OCI-LY7 (cell line): ENCODE measurements at regions not wholly inside any gene's neighbourhood (a gene's known extent, or its start where the extent isn't known, plus 50 kb on each side); places are given as distances from the start of the nearest gene placed in this dataset.

ENCODE experiments used
- EZH2phosphoT487 ChIP-seq: fragments of 200-600 bp; sonication (generic); IDR thresholded peaks from 2 replicates; pipeline ENCODE4 v1.6.1; 2018; ENCODE audit warnings: low read depth, borderline replicate concordance, mild to moderate bottlenecking, mixed run types, antibody characterized with exemption, low read length, moderate library complexity, mixed read lengths
- TF ChIP-seq, protein P1 (sequence below): fragments of 200-600 bp; sonication (generic); conservative IDR thresholded peaks from 2 replicates; pipeline ENCODE4 v1.5.1; 2014; ENCODE audit warnings: mild to moderate bottlenecking, antibody characterized with exemption, low read length, moderate library complexity, mixed read lengths

DNA sequence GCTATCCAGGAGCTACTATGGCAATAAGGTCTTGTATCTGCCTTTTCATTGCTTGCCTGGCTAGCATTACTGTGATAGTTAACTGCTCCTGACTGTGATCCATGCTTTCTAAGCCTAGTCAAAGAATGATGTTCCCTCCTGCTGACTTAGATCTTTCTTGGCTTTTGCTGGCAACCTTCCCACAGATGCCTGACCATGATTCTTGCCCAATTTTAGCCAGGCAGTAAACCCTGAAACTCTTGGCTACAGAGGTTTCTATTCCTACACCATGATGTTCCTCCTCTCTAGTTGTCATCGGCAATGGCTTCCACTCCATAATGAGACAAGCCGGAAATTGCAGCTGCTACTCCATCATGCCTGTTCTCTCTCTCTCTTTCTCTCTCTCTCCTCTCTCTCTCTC is 238.1 kb downstream of the HAO1 start:
- TF ChIP-seq, protein P1, sequence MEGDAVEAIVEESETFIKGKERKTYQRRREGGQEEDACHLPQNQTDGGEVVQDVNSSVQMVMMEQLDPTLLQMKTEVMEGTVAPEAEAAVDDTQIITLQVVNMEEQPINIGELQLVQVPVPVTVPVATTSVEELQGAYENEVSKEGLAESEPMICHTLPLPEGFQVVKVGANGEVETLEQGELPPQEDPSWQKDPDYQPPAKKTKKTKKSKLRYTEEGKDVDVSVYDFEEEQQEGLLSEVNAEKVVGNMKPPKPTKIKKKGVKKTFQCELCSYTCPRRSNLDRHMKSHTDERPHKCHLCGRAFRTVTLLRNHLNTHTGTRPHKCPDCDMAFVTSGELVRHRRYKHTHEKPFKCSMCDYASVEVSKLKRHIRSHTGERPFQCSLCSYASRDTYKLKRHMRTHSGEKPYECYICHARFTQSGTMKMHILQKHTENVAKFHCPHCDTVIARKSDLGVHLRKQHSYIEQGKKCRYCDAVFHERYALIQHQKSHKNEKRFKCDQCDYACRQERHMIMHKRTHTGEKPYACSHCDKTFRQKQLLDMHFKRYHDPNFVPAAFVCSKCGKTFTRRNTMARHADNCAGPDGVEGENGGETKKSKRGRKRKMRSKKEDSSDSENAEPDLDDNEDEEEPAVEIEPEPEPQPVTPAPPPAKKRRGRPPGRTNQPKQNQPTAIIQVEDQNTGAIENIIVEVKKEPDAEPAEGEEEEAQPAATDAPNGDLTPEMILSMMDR, result no peak
- no peak for TF ChIP-seq EZH2phosphoT487
